SK-N-MC (cell line): ENCODE measurements at regions not wholly inside any gene's neighbourhood (a gene's known extent, or its start where the extent isn't known, plus 50 kb on each side); places are given as distances from the start of the nearest gene placed in this dataset.
"Not testable (repeated sequence)": the region's sequence is repeated elsewhere in the genome, so short reads cannot be mapped to it uniquely, and the experiment has no call there.

ENCODE experiments used
- DNase-seq: peaks from one replicate; pipeline ENCODE4 v3.0.0-alpha.2; 2011; ENCODE audit warnings: low read depth, low spot score
- H3K27ac ChIP-seq: fragments of 200-600 bp; sonication (generic); 2 replicates; pipeline ENCODE4 v1.5.1; 2016; ENCODE audit warnings: mixed run types
- H3K36me3 ChIP-seq: fragments of 200-600 bp; sonication (generic); 2 replicates; pipeline ENCODE4 v1.6.1; 2017; ENCODE audit warnings: antibody characterized with exemption, low read length, mixed read lengths; ENCODE audit not compliant: insufficient read depth
- H3K4me3 ChIP-seq: fragments of 200-600 bp; sonication (generic); 2 replicates; pipeline ENCODE4 v1.5.1; 2016
- H3K9ac ChIP-seq: fragments of 200-600 bp; sonication (generic); 2 replicates; pipeline ENCODE4 v1.8.0; 2017; ENCODE audit warnings: mixed run types, mixed read lengths; ENCODE audit not compliant: insufficient read length
- H3K9me3 ChIP-seq: fragments of 200-600 bp; sonication (generic); 2 replicates; pipeline ENCODE4 v1.6.1; 2017; ENCODE audit warnings: low read depth, mild to moderate bottlenecking, antibody characterized with exemption, low read length, moderate library complexity, mixed read lengths
- EZH2 ChIP-seq: fragments of 200-600 bp; sonication (generic); IDR thresholded peaks from one replicate; pipeline ENCODE4 v1.6.1; 2017; ENCODE audit warnings: antibody characterized with exemption
- FOXP2 ChIP-seq: optimal IDR thresholded peaks from 2 replicates; pipeline ENCODE3; 2011; ENCODE audit warnings: mild to moderate bottlenecking, moderate library complexity; ENCODE audit not compliant: insufficient read depth; ENCODE audit errors: extremely low read length, control extremely low read depth
- POLR2AphosphoS5 ChIP-seq: IDR thresholded peaks from 2 replicates; pipeline ENCODE4 v1.6.1; 2012; ENCODE audit warnings: mild to moderate bottlenecking, low read depth, low read length, borderline replicate concordance

DNA sequence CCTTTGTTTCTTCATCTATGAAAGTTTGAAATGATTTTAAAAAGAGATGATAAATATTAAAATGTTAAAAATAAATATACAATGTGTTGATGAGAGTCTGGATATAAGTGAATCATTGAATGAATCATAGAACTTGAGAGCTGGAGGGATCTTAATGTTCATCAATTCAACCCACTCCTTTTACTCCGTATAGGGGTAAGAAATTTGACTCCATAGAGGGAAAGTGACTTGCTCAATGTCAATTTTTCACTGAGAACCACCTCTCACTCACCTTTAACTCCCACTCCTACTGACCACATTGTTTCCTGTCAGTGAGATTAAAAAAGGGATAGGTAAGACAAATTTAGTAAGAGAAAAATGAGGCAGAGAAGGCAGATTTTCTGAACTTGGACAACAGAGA lies 557.2 kb upstream of the GRIA3 start:
- TF ChIP-seq FOXP2 (no peak), EZH2 (no peak), POLR2AphosphoS5 (no peak)
- H3K9me3 ChIP-seq: no peaks in the 10 kb centered on the region
- no peaks in the 10 kb centered on the region for H3K36me3 ChIP-seq
- H3K4me3 ChIP-seq: no peak overlapping the region
- no peak for DNase-seq
- H3K9ac ChIP-seq: no peak overlapping the region
- H3K27ac ChIP-seq: no peak overlapping the region

DNA sequence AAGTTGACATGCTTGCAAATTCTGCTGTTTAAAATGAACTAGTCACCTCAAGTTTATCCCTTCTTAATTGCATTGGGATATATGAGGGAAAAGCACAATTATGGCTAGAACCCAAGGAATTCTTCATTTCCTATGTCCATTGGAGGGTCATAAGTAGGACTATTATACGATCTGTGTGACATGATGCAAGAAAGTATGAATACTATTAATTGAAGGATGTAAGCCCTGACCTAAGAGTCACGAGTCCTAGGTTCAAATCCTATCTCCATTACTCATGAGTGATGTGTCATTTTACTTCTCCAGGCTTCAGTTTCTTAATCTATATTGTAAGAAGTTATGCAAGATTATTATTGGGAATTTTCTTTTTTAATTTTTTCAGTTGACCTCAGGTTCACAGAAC lies 542.9 kb upstream of the GRIA3 start:
- Histone ChIP-seq H3K9me3 (no peaks in the 10 kb centered on the region), H3K27ac (no peak overlapping the region), H3K4me3 (no peak overlapping the region), H3K36me3 (no peaks in the 10 kb centered on the region), H3K9ac (no peak overlapping the region)
- TF ChIP-seq EZH2: no peak
- TF ChIP-seq FOXP2: no peak
- TF ChIP-seq POLR2AphosphoS5: no peak
- no peak for DNase-seq

DNA sequence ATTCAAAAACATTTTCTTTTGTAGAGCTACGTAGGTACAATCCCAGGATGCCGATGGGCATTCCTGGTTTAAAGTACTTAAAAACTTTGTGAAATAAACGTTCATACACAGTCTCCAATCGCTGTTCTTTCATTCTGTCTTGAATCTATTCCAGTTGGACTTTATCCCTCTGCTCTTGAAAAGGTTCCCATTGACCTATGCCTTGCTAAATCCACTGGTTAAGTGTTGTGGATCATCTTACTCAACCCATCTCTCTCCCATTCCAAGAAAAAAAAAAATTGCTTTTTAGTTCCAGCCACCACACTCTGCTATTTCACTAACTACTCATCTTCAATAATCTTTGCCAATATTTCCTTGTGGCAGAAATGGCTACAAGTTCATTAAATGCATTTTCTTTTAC lies 542.3 kb upstream of the GRIA3 start:
- TF ChIP-seq POLR2AphosphoS5 (no peak), FOXP2 (no peak), EZH2 (no peak)
- DNase-seq: no peak
- Histone ChIP-seq H3K36me3 (no peaks in the 10 kb centered on the region), H3K4me3 (no peak overlapping the region), H3K27ac (no peak overlapping the region), H3K9ac (no peak overlapping the region), H3K9me3 (no peaks in the 10 kb centered on the region)

DNA sequence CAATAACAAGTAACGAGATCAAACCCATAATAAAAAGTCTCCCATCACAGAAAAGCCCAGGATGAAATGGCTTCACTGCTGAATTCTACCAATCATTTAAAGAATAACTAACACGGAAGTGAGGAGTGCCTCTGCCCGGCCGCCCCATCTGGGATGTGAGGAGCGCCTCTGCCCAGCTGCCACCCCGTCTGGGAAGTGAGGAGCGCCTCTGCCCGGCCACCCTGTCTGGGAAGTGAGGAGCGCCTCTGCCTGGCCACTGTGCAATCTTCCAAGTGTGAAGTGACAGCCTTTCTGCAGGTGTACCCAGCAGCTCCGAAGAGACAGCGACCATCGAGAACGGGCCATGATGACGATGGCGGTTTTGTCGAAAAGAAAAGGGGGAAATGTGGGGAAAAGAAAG lies 528.8 kb upstream of the GRIA3 start:
- H3K4me3 ChIP-seq, DNase-seq, H3K9ac ChIP-seq, H3K9me3 ChIP-seq, H3K36me3 ChIP-seq, H3K27ac ChIP-seq: not testable (repeated sequence)

DNA sequence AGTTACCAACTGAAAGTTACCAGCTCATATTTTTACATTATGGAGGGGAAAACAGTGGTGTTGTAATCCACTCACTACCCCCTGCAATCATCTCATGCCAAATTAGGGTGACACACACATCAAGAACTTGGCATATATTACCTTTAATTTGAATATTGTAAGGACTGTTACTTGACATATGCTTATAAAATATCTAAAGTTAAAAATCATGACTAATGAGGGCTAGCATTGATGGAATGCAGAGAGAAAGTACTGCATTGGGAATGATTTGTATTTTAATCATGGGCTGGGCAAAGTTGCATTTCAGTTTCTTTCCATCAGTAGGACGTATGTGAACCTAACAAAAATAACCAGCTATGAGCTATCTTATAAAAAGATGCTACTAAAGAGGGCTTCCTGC lies 517.5 kb upstream of the GRIA3 start:
- no peak overlapping the region for H3K9ac ChIP-seq
- no peak overlapping the region for H3K27ac ChIP-seq
- no peak for TF ChIP-seq FOXP2
- no peak for TF ChIP-seq POLR2AphosphoS5
- no peak for TF ChIP-seq EZH2
- no peak overlapping the region for H3K4me3 ChIP-seq
- no peak for DNase-seq
- H3K36me3 ChIP-seq: no peaks in the 10 kb centered on the region
- H3K9me3 ChIP-seq: no peaks in the 10 kb centered on the region

DNA sequence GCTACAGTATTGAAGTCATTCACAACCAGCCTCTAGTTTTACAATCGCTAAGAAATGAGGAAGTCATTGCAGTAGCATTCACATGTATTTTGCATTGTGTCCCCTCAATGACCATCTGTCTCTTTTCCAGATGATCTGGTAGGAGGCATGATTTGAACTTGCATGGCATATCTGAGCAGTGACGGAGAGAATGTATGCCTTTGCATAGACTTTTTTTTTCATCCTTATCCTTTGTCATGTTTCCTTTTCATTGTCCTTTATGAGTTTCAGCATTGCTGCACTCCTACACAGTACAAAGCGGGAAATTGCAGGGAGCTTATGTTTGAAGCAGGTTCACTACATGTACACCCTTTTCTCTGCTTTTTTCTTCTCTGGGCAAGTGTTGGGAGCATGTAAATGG lies 516.4 kb upstream of the GRIA3 start:
- H3K27ac ChIP-seq: no peak overlapping the region
- DNase-seq: no peak
- no peaks in the 10 kb centered on the region for H3K36me3 ChIP-seq
- TF ChIP-seq POLR2AphosphoS5: no peak
- H3K9me3 ChIP-seq: no peaks in the 10 kb centered on the region
- H3K9ac ChIP-seq: no peak overlapping the region
- H3K4me3 ChIP-seq: no peak overlapping the region

DNA sequence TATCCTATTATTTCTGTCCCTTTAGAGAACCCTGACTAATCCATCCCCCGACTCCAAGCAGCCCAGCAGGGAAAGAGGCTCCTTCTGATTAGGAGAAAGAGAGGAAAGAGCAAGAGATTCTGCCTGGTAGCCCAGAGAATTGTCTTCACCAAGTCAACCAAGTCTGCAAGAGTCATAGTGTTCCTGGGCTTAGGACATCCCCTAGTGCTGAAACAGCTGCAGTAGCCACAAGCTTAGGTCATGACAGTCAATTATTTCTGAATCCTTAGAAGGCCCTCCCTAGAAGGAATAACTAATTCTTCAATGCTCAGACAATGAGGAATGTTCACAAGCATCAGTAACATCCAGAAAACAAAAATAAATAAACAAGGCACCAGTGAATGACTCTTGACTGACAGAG lies 480.3 kb upstream of the GRIA3 start:
- Histone ChIP-seq H3K36me3 (no peaks in the 10 kb centered on the region), H3K4me3 (no peak overlapping the region), H3K9me3 (no peaks in the 10 kb centered on the region), H3K27ac (no peak overlapping the region), H3K9ac (no peak overlapping the region)
- TF ChIP-seq FOXP2: no peak
- TF ChIP-seq POLR2AphosphoS5: no peak
- TF ChIP-seq EZH2: no peak
- DNase-seq: no peak

DNA sequence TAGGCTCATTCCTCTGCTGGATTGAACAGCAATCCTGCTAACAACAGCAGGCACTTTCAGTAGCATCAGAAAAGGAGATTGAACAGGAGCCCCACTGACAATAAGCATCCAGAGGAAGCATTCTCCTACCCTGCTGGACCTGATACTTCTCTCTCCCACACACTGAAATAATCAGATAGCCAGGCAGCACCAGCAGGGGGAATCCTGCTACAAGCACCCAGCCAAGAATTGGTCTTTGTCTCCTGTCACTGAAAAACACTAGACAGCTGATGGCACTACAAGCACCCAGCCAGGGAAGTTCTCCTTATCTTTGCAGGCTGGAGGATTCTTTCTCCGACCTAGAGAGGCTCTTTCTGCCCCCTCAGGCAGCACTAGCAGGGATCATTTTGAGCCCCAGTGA lies 444.3 kb upstream of the GRIA3 start:
- H3K36me3 ChIP-seq: no peaks in the 10 kb centered on the region
- no peak overlapping the region for H3K9ac ChIP-seq
- no peak for DNase-seq
- H3K27ac ChIP-seq: no peak overlapping the region
- no peak overlapping the region for H3K4me3 ChIP-seq
- no peak for TF ChIP-seq EZH2
- no peak for TF ChIP-seq FOXP2
- no peak for TF ChIP-seq POLR2AphosphoS5
- H3K9me3 ChIP-seq: no peaks in the 10 kb centered on the region

DNA sequence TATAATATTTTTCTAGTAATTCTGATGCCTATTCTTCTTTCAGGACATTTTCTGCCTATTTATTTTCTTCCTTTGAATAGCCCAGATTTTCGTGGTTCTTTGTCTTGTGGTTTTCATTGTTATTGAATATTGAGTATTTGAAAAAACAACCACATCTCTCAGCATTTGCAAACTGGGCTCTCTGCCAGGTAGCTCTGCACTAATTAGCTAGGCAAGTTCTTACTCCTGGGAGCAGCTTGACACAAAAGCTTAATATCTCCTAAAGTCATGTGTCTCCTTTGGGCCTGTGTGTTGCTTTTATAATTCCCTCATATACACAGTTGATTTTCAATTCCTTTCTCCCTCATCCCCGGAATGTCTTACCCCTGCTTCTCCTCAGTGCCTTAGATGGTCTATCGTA lies 413.5 kb upstream of the GRIA3 start:
- Histone ChIP-seq H3K4me3 (no peak overlapping the region), H3K27ac (no peak overlapping the region), H3K9me3 (no peaks in the 10 kb centered on the region), H3K9ac (no peak overlapping the region), H3K36me3 (no peaks in the 10 kb centered on the region)
- DNase-seq: peak; percentile 10
- TF ChIP-seq FOXP2 (no peak), POLR2AphosphoS5 (no peak), EZH2 (no peak)
